Middle frontal gyrus (tissue), 1 donor: ENCODE measurements at regions not wholly inside any gene's neighbourhood (a gene's known extent, or its start where the extent isn't known, plus 50 kb on each side); places are given as distances from the start of the nearest gene placed in this dataset.
"Not testable (repeated sequence)": the region's sequence is repeated elsewhere in the genome, so short reads cannot be mapped to it uniquely, and the experiment has no call there.

Source experiments
- DNase-seq: peaks from one replicate; pipeline ENCODE4 v3.0.0-alpha.2; 2015; ENCODE audit warnings: low spot score; ENCODE audit errors: extremely low spot score

GRCh38 chr4:59597536-59598329 is 1602.4 kb upstream of the ADGRL3 start:
- DNase-seq: no peak

GRCh38 chr4:59598330-59598618 is 1601.9 kb upstream of the ADGRL3 start:
- DNase-seq: no peak

GRCh38 chr4:59608466-59608865 is 1591.7 kb upstream of the ADGRL3 start:
- no peak for DNase-seq

GRCh38 chr4:59612235-59612634 is 1587.9 kb upstream of the ADGRL3 start:
- DNase-seq: no peak

GRCh38 chr4:59615316-59615715 is 1584.8 kb upstream of the ADGRL3 start:
- no peak for DNase-seq

GRCh38 chr4:59629348-59629747 is 1570.8 kb upstream of the ADGRL3 start:
- DNase-seq: no peak

GRCh38 chr4:59630235-59630634 is 1569.9 kb upstream of the ADGRL3 start:
- no peak for DNase-seq

GRCh38 chr4:59630922-59631321 is 1569.2 kb upstream of the ADGRL3 start:
- no peak for DNase-seq

GRCh38 chr4:59637596-59637995 is 1562.5 kb upstream of the ADGRL3 start:
- no peak for DNase-seq

- no peak for DNase-seq
Observed at GRCh38 chr4:59643682-59644081, 1556.4 kb upstream of the ADGRL3 start.

- no peak for DNase-seq
Observed at GRCh38 chr4:59644765-59645164, 1555.4 kb upstream of the ADGRL3 start.

GRCh38 chr4:59646082-59646481 is 1554.0 kb upstream of the ADGRL3 start:
- no peak for DNase-seq

GRCh38 chr4:59647011-59647410 is 1553.1 kb upstream of the ADGRL3 start:
- DNase-seq: no peak

- DNase-seq: no peak
Observed at GRCh38 chr4:59647500-59647899, 1552.6 kb upstream of the ADGRL3 start.

- DNase-seq: no peak
Observed at GRCh38 chr4:59650861-59651260, 1549.3 kb upstream of the ADGRL3 start.

GRCh38 chr4:59655996-59656395 is 1544.1 kb upstream of the ADGRL3 start:
- DNase-seq: no peak

GRCh38 chr4:59664771-59665170 is 1535.4 kb upstream of the ADGRL3 start:
- no peak for DNase-seq

- DNase-seq: no peak
Observed at GRCh38 chr4:59666645-59667044, 1533.5 kb upstream of the ADGRL3 start.

GRCh38 chr4:59671037-59671436 is 1529.1 kb upstream of the ADGRL3 start:
- DNase-seq: no peak

GRCh38 chr4:59676389-59676788 is 1523.7 kb upstream of the ADGRL3 start:
- no peak for DNase-seq

- not testable (repeated sequence) for DNase-seq
Observed at GRCh38 chr4:59676992-59677391, 1523.1 kb upstream of the ADGRL3 start.

GRCh38 chr4:59685626-59686025 is 1514.5 kb upstream of the ADGRL3 start:
- DNase-seq: no peak

GRCh38 chr4:59689149-59689548 is 1511.0 kb upstream of the ADGRL3 start:
- no peak for DNase-seq
